HG03565 (cell line): ENCODE measurements at regions not wholly inside any gene's neighbourhood (a gene's known extent, or its start where the extent isn't known, plus 50 kb on each side); places are given as distances from the start of the nearest gene placed in this dataset.
A peak's percentile ranks its signal among the peaks of the same experiment; 100 is the strongest.
"Not testable (repeated sequence)": the region's sequence is repeated elsewhere in the genome, so short reads cannot be mapped to it uniquely, and the experiment has no call there.

ENCODE experiments used
- ATAC-seq: cut with Tn5 transposase; IDR thresholded peaks from one replicate; pipeline ENCODE4 v1.9.1; 2021; ENCODE audit warnings: mild to moderate bottlenecking, moderate library complexity; ENCODE audit not compliant: unreplicated experiment

GRCh38 chr2:176423819-176424218, 154.6 kb downstream of the MTX2 start:
- no peak for ATAC-seq

- no peak for ATAC-seq
These were observed 155.5 kb downstream of the MTX2 start for GRCh38 chr2:176424746-176425145.

- ATAC-seq = no peak
These were observed 158.3 kb downstream of the MTX2 start for GRCh38 chr2:176427549-176427948.

GRCh38 chr2:176428944-176429469, 159.8 kb downstream of the MTX2 start:
- not testable (repeated sequence) for ATAC-seq

GRCh38 chr2:176432434-176432833, 163.2 kb downstream of the MTX2 start:
- no peak for ATAC-seq

- no peak for ATAC-seq
These were observed 166.5 kb downstream of the MTX2 start for GRCh38 chr2:176435729-176436128.

- ATAC-seq = no peak
These were observed 174.7 kb downstream of the MTX2 start for GRCh38 chr2:176443946-176444345.

GRCh38 chr2:176445956-176446355, 176.7 kb downstream of the MTX2 start:
- ATAC-seq = no peak

GRCh38 chr2:176446718-176447414, 177.6 kb downstream of the MTX2 start:
- no peak for ATAC-seq

GRCh38 chr2:176447616-176448015, 178.4 kb downstream of the MTX2 start:
- ATAC-seq = no peak

- ATAC-seq = no peak
These were observed 180.6 kb downstream of the MTX2 start for GRCh38 chr2:176449852-176450251.

- ATAC-seq = no peak
These were observed 184.5 kb downstream of the MTX2 start for GRCh38 chr2:176453784-176454183.

GRCh38 chr2:176454893-176455815, 185.9 kb downstream of the MTX2 start:
- peak; percentile 45 for ATAC-seq

GRCh38 chr2:176455816-176456291, 186.6 kb downstream of the MTX2 start:
- ATAC-seq = no peak

- no peak for ATAC-seq
These were observed 188.2 kb downstream of the MTX2 start for GRCh38 chr2:176457481-176457880.

- ATAC-seq = no peak
These were observed 192.0 kb downstream of the MTX2 start for GRCh38 chr2:176461098-176461808.

GRCh38 chr2:176461809-176462670, 192.8 kb downstream of the MTX2 start:
- ATAC-seq = no peak

- no peak for ATAC-seq
These were observed 194.3 kb downstream of the MTX2 start for GRCh38 chr2:176463546-176463945.

GRCh38 chr2:176464886-176465564, 195.8 kb downstream of the MTX2 start:
- ATAC-seq = no peak
